ENCODE measurements at regions not wholly inside any gene's neighbourhood (a gene's known extent, or its start where the extent isn't known, plus 50 kb on each side); places are given as distances from the start of the nearest gene placed in this dataset.

DNA sequence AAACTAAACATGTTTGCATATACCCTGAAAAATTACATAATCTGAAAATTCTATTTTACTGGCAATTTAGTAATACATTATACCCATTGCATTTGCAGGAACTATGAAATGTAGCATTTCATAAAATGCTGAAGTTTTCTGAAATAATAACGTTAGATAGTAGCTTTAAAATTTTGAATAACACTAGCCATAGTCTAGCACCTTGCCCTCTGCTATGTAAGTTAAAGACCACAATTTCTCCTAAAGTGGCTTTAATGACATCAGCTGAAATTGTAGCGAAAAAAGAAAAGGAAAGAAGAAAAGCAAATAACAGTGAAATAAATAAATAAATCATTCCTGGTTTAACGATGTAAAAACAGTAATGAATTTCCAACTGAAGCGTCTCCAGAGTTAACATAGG, 172.8 kb upstream of the RASA1 start:
- ATAC-seq (ENCODE audit: low FRiP score) = no peak
- TF ChIP-seq, protein P1, sequence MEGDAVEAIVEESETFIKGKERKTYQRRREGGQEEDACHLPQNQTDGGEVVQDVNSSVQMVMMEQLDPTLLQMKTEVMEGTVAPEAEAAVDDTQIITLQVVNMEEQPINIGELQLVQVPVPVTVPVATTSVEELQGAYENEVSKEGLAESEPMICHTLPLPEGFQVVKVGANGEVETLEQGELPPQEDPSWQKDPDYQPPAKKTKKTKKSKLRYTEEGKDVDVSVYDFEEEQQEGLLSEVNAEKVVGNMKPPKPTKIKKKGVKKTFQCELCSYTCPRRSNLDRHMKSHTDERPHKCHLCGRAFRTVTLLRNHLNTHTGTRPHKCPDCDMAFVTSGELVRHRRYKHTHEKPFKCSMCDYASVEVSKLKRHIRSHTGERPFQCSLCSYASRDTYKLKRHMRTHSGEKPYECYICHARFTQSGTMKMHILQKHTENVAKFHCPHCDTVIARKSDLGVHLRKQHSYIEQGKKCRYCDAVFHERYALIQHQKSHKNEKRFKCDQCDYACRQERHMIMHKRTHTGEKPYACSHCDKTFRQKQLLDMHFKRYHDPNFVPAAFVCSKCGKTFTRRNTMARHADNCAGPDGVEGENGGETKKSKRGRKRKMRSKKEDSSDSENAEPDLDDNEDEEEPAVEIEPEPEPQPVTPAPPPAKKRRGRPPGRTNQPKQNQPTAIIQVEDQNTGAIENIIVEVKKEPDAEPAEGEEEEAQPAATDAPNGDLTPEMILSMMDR (IDR thresholded peaks at IDR 0.05) = no peak
- DNase-seq (ENCODE audit: low spot score) = no peak

DNA sequence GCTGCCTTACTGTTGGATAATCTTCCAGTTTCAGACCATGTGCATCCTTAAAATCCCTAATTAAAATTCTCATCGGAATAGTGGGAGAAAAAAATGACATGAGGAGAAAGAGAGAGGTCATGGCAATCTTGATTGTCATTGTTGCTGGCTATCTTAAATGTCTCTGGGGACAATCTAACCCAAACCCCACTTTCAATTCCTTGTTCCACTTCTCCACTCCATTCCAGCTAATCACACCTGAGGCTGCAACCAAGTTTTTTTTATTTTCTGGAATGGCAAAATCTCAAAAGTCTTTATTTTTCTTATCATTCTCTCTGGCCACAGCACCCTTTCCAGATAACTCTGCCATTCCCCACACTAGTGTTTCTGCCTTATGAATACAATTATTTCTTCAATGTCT, 171.9 kb upstream of the RASA1 start:
- DNase-seq (ENCODE audit: low spot score) (no peak), ATAC-seq (ENCODE audit: low FRiP score) (no peak)
- TF ChIP-seq, protein P1 (IDR thresholded peaks at IDR 0.05) = no peak

DNA sequence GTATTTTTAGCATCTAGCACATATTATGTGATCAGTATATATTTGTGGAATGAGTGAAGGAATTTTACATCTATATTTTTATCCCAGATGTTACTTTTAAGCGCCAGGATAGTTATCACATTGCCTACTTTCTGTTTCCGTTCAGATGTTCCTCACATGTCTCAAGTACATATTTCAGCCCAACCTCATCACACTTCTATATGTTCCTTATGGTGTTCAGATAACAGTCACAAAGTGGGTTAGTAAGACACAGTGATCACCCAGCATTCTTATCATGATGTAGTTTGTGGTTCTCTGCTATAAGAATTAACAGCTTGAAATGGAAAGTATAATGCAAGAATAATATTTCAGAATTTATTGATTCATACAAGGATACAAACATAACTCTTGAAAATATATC, 170.0 kb upstream of the RASA1 start:
- TF ChIP-seq, protein P1 (IDR thresholded peaks at IDR 0.05) = no peak
- ATAC-seq (ENCODE audit: low FRiP score) (no peak), DNase-seq (ENCODE audit: low spot score) (no peak)

DNA sequence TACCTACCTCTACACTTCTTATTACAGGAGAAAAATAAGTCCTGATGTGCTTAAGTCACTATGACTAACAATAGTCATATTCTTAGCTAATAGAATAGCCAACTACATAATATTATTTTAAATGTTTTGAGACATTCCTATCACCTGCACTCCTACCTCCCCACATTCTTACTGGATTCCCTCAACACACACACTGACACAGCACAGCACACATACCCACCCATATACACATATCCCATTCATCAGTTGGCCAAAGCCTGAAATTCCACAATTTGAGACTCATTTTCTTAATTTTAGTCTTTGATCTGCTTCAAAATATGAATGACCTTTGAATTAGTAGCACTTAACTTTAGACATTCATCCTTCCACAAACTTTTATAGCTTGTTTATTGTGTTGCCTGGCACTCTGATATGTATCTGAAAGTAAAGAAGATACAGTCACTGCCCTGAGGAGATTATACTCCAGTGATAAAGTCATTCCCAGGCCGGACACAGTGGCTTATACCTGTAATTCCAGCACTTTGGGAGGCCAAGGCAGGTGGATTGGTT, 168.3 kb upstream of the RASA1 start:
- ATAC-seq (ENCODE audit: low FRiP score) (no peak), DNase-seq (ENCODE audit: low spot score) (no peak)
- TF ChIP-seq, protein P1 (IDR thresholded peaks at IDR 0.05) = no peak

DNA sequence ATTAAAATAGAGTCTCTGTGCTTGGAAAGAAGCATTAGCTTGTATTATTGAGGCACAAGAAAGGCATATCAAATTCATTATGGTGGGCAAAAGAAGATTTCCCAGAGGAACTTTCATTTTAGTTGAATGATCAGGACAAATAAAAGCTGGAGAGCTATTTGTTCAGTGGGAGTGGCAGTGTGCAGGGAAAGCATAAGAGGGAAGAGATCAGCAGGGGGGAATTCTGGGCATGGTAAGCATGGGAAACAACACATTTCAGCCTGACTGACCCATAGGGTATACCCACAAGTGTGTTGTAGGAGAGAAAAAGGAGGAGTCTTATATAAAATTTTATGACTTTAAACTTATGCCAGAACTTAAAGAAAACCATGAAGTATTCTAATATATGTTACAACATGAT, 167.7 kb upstream of the RASA1 start:
- DNase-seq (ENCODE audit: low spot score) = no peak
- no peak for ATAC-seq (ENCODE audit: low FRiP score)
- TF ChIP-seq, protein P1 (IDR thresholded peaks at IDR 0.05) = no peak

DNA sequence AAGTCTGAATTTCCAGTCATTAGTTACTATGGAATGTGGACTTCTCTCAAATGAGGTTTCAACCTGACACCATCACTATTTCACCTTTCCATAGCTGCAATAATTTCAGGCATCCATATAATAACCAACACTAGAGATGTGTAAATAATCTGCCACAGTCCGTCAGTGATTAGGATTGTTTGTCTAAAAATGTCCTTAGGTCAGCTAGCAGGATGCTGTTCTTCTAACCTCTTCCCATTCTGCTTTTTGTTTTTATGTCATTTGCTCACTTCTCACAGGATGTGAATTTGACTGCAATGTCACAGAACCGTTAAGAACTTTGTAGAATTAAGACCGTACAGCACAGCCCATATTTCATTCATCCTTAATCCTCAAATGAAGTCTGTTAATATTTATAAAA, 166.4 kb upstream of the RASA1 start:
- ATAC-seq (ENCODE audit: low FRiP score) (no peak), DNase-seq (ENCODE audit: low spot score) (no peak)
- TF ChIP-seq, protein P1 (IDR thresholded peaks at IDR 0.05) = no peak

DNA sequence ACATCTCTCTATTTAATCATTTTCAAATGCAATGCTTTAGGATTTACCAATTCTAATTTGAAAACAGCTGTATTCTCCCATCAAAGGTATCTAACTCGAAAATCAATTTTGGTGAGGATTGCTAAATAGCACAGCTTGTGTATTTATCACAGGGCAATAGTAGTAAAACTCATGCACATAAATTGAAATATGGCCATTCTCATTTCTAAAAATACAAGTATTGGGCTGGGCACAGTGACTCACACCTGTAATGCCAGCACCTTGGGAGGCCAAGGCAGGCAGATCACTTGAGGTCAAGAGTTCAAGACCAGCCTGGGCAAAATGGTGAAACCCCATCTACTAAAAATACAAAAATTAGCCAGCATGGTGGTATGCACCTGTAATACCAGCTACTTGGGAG, 164.8 kb upstream of the RASA1 start:
- ATAC-seq (ENCODE audit: low FRiP score) (no peak), DNase-seq (ENCODE audit: low spot score) (no peak)
- TF ChIP-seq, protein P1 (IDR thresholded peaks at IDR 0.05) = no peak
